ENCODE measurements at regions not wholly inside any gene's neighbourhood (a gene's known extent, or its start where the extent isn't known, plus 50 kb on each side); places are given as distances from the start of the nearest gene placed in this dataset.

DNA sequence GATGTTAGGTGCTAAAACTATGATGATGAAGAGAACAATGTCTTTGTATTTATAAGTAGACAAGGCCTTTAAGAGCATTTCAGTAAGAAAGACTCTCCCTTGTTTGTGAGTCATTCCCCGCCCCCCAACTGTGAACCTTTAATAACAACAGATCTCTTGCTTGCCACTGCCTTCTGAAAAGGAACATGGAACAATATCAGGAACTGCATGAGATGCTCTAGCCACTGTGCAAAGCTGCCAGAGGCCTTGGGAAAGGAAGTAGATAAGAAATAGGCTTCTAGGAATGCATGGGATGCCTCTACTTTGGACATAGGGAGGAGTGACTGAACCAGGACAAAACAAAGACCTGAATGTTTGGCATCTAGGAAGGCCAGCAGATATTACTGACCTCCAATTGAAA, 296.1 kb upstream of the MPDZ start:
- DNase-seq (ENCODE audit: low read depth in 4 of 4, low spot score in 2 of 4), result no peak

DNA sequence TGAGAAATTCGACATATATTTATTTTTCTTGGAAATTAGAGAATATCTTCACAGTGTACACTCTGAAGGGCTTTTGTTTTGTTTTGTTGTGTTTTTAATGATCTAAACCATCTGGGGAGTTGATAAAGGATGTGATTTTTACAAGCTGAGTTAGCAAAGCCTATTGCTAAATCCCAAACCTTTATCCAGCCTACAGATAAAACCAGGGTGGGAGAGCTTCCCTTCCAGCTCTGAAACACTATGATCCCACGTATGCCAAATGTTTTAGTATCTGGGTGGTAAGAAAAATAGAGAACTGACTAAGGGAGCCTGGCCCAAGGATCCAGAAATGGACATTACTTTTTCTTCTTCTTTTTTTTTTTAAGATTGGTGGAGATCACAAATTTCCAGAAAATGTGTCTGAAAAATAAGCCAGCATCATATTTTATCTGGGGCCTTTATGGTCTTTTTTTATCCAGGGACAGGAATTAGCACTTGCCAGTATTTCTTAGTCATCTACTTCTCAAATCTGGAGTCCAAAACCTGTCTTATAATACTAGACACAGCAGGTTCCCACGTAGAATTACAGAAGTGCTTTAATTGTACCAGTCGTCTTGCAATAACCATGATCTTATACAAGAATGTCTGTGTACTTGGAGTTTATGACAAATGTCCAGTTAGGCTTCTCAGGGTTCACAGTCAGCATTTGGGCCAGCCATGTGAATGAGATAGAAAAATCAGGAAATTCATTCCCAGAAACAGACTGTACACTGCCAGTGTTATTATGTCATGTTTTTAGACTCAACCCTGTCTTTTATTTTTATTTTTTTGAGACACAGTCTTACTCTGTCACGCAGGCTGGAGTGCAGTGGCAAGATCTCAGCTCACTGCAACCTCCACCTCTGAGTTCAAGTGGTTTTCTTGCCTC, 290.8 kb upstream of the MPDZ start:
- no peak for DNase-seq (ENCODE audit: low read depth in 4 of 4, low spot score in 2 of 4)

DNA sequence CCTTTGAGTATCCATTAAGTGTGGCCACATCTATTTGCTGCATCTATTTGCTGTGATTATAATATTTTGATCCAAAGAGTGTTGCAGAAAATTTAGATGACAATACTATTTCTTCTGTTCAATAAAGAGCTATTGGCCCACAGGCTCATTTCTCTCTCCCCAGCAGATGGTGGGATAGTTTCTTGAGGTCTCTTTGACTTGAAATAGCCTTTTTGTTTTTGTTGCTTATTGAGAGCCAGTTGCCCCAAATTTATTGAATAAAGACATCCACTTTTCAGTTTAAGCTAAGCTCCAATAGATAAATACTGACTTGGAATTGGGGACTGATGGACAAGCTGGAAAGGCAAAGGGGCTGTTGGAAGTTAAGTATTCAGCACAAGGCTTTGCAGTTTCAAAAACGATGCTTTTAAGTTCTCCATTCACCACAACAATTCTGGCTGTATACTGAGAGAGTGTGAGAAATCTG, 290.1 kb upstream of the MPDZ start:
- DNase-seq (ENCODE audit: low read depth in 4 of 4, low spot score in 2 of 4), result no peak

DNA sequence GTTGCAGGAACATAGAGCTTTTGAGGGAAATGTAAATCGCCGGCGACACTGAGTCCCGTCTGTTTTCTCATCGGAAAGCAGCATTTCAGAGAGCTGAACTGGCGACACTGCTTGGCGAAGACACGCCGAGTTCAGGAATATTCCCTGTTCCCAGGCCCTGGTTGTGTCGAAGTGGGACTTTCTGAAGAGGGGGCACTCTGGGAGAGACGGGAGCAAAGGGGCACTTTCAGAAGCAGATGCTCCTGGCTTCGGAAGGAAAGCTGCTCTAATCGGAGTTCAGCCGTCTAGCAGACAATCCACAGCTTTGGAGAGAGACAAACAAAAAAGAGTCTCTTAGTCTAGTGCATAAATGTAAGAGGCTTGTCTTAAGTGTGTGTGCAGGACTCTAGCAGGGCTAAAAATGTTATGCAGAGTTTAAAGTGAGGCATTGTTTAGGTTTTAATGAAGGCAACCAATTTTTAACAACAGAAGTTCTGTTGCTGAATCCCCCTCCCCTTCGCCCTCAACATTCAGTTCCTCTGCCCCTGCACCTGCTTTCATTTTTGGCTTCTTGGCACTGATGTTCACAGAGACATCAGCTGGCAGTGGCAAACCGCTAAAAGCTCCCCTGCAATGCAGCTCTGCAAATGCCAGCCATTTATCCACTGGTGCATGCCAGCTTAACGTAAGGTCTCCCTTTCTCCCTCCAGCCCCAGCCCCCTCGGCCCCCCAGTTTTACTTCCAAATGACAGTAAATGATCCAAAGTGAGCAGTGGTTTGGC, 289.5 kb upstream of the MPDZ start:
- no peak for DNase-seq (ENCODE audit: low read depth in 4 of 4, low spot score in 2 of 4)

DNA sequence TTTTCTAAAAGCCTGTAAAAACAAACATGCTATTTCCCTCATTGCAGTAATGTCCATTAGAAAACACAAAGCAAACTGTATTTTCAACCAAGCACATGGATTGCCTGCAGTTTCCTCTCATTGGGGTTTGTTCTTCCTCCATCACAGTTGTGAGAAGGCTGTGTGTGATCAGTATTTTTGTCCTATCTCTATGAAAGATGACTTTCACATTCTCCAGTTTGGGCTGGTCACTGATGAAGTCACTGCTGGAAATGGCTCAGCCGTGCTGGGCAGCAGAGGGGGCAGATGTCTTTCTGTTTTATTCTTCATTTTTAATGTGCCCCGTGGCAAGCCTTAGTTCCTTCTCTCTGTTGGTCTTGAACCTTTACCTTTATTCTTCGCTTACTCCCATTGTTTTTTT, 288.9 kb upstream of the MPDZ start:
- DNase-seq (ENCODE audit: low read depth in 4 of 4, low spot score in 2 of 4), result no peak

DNA sequence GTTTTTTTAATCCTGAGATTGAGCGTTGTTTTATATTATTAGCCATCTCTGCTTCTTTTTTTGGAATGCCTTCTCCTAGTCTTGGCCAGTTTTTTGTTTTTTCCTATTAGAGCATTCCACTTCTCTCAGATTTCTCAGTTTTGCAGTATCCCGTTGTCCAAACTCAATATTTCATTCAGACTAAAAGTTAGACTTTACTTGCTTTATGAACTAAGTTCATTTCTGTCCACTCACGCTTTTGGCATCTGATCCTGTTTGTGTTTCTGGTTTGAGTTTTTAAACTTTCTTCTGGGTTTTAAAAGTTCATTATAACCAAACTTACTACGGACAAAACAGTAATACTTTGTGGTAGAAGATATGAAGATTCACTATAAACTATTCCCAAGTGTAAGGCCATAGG, 288.3 kb upstream of the MPDZ start:
- DNase-seq (ENCODE audit: low read depth in 4 of 4, low spot score in 2 of 4), result no peak

DNA sequence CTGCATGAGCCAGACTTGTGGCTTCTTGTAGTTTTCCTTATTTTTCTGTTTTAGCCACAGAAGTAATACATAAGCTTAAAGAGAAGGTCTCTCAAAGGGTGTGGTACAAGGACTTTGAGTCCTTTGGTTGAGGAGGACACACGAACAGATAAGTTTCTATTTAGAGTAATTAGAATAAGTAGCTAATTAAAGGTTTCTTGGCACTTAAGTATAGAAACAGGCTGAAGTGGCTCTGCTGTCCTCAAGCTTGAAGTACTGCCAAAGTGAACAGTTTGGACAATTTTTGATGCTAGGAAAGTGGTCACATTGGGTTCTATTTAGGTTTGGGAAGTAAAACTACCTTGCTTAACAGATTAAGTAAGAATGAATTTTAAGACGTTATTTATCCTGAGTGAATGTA, 278.3 kb upstream of the MPDZ start:
- no peak for DNase-seq (ENCODE audit: low read depth in 4 of 4, low spot score in 2 of 4)

DNA sequence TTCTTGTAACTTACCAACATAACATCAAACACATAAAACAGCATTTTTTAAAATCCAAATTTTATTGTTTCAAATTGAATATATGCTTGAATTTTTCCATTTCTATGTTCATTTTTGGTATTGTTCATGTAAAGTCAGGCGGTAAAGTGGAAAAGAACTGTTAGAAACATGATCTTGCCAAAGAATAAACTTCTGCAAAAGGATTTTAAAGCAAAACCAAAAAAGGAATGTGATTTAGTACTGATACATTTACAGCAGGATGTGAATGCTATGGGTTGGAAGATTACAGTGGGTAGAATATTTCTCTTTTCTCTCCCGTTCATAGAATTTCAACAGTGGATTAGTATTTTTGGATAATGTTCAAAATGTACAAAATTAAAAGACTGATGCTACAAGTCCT, 277.2 kb upstream of the MPDZ start:
- no peak for DNase-seq (ENCODE audit: low read depth in 4 of 4, low spot score in 2 of 4)

DNA sequence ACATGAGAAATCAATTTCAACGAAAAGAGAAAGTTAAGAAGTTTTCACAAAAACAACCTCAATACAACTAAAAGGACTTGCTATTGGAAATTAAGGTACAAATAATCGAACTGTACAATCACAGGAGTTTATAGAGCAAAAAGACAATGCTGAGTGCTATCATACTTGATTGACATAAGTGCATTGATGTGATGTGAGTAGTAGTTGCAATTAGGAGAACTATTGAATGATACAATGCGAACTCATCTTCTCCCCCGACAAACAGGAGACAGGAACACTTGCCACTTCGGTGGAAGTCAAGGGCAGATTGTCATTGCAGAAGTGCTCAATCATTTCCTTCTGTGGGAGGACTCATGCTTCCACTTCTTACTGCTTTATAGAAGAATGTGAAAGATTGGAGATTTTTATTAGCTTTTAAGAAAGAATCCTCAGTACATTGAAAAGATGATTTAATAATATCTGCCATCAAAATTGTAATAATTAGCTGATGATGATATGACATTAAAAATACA, 276.6 kb upstream of the MPDZ start:
- DNase-seq (ENCODE audit: low read depth in 4 of 4, low spot score in 2 of 4), result no peak

DNA sequence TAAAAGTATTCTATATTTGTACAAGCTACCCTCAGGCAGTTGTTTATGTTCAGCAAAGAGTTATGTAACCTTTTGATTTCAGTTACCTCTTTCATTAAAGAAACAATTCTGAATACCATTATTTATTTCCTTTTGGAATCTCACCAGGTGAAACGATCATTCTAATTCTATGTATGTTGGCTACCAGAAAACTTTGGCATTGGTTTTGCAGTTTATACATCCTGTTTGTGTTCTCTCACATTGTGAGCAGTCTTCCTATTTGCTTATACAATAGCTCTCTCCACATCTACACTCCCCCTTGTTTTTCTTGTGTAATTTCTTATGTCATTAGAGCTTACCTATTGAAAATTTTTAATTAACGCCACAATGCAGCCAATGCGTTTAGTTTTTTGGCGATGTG, 276.0 kb upstream of the MPDZ start:
- no peak for DNase-seq (ENCODE audit: low read depth in 4 of 4, low spot score in 2 of 4)

DNA sequence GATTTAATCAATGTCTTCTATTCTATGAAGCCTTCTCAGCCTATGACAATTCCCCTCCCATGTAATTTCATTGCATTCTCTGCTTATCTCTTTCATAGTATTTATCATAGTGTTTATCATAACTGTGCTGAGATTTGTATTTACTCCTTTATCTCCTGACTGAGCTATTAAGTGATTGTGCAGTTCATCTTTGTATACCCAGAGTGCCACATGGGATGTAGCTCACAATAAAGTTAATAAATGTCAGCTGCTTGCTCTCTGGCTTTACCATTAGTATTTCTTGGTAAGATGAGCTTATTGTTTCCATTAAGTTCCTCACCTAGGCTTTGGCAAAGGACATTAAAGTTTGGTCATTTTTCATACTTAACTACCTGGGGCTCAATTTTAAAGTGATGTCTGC, 275.1 kb upstream of the MPDZ start:
- no peak for DNase-seq (ENCODE audit: low read depth in 4 of 4, low spot score in 2 of 4)

DNA sequence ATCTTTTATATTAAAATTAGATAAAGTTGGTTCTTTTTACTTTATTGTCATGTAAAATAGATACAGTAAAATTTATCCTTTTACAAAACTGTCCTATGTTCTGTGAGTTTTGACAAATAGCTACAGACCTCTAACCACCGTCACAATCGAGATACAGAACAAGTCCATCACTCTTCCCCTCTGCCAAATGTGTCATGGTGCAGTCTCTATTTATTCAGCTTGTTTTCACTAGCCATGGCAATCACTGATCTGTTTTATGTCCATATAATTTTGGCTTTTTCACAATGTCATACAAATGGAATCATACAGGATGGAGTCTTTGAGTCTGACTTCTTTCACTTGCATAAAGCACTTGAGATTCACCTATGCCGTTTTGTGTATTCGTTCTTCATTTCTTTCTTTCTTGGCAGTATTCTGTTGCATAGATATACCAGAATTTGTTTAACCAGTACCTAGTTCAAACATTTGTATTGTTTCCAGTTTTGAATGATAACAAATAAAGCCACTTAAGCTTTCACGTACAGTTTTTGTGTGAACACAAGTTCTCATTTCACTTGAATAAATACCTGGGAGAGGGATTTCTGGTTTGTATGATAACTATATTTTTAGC, 273.2 kb upstream of the MPDZ start:
- no peak for DNase-seq (ENCODE audit: low read depth in 4 of 4, low spot score in 2 of 4)

DNA sequence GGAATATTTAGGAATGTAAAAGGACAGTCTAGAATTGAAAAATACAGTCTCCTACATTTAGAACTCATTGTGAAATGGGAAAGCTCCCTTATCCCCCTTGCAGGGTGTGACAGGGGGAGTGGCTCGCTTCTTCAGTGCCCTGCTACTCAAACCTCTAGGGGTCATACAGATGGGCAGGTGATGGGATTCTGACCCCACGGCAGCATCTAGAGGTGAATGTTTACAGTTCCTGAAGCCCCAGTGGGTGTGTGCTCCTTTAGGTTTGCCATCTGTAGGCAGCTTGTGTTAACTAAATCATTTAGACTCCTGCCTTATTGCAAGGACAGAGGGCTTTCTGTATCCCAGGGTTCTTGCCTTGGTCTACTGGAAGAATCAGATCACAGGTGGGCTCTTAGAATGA, 271.0 kb upstream of the MPDZ start:
- DNase-seq (ENCODE audit: low read depth in 4 of 4, low spot score in 2 of 4), result no peak

DNA sequence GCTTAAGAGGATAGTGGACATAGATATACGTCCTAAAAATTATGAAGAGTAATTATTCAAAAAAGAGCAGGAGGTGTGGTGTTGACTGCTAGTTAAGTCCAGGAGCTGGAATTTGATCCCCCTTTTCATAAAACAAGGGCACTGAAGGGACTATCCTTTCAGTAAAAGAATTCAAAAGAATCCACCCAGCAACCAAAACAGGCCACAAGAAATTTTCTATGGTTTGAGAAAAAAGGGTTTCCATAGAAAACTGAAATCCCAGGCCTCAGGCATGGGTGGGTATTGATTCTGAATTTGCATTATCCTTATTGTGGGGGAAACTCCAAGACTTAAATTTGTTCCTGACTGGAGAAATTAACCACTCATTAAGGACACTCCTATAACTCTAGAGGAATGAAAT, 269.0 kb upstream of the MPDZ start:
- DNase-seq (ENCODE audit: low read depth in 4 of 4, low spot score in 2 of 4), result no peak

DNA sequence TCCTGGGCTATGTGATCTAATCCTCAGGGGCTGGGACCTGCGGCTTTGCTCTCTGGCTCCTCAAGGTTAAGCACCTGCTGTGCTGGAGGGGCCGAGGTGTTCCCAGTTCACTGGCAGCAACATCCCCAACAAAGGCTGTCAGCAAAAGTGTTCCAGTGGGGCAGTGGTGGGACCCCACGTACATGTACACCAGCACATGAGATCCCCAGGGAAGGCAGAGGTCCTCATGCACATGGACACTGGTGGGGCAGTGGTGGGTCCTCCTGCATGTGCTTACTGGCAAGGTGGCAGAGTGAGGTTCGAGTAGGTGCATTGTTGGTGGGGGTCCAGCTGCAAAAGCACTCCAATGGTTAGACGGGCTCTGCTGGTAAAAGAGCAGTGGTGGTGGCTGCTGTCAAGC, 255.6 kb upstream of the MPDZ start:
- no peak for DNase-seq (ENCODE audit: low read depth in 4 of 4, low spot score in 2 of 4)

DNA sequence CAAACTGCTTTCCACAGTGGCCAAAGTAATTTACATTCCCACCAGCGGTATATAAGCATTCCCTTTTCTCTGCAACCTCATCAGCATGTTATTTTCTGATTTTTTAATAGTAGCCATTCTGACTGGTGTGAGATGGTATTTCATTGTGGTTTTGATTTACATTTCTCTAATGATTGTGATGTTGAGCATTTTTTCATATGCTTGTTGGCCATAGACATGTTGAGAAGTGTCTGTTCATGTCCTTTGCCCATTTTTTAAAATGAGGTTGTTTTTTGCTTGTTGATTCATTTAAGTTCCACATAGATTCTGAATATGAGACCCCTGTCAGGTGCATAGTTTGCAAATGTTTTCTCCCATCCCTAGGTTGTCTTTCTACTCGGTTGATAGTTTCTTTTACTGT, 254.5 kb upstream of the MPDZ start:
- DNase-seq (ENCODE audit: low read depth in 4 of 4, low spot score in 2 of 4), result no peak

DNA sequence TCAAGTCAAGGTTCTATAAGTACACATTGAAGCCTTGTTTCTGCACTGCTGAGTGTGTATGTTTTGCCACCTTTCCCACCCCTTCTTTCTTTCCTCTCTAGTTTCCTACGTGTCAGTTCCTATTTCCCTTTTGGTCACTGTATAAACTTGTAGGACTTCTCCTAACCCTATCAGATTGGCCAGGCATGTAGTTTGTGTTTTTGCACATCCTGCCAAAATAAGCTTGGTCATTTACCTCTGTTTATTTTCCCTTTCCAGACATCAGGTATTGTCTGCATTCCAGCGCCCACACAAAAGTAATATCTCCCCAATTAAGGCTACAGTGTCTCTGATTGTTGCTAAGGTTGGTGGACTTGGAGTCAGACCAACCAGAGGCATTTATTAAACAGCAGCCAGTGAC, 252.9 kb upstream of the MPDZ start:
- DNase-seq (ENCODE audit: low read depth in 4 of 4, low spot score in 2 of 4), result no peak

DNA sequence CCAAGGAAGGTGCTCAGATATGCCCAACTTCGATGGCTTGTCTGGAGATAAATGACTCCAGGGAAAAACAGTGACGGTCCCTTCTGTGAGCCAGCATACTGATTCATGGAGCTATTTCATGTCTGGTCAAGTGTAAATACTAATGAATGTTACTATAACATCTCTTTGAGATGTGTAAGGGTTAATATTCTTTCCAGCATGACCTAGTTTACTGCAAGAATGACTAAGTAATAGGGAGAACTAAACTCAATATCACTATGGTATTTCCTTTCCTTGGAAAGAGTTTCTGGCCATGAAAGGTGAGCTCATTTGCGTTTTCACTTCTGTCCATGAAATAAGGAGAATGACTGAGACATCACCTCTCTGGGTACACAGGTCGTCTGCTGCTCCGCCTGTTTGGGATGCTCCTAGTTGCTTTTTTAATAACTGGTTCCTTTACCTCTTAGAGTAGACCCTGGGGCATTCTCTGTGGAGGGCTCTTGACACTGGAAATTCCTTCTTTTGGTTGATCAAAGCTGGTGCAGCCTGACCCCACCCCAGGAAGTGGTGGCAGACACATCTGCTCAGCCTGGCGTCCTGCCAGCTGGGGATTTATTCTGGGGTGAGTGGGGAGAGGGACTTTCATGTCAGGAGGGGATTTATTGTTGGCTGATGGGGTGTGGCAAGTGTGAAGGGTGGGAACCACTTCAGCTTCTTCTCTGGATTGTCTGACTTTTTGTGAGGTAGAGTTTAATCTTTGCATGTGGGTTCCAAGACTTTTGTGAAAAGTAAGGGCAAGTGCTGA, 250.0 kb upstream of the MPDZ start:
- DNase-seq (ENCODE audit: low read depth in 4 of 4, low spot score in 2 of 4), result no peak

DNA sequence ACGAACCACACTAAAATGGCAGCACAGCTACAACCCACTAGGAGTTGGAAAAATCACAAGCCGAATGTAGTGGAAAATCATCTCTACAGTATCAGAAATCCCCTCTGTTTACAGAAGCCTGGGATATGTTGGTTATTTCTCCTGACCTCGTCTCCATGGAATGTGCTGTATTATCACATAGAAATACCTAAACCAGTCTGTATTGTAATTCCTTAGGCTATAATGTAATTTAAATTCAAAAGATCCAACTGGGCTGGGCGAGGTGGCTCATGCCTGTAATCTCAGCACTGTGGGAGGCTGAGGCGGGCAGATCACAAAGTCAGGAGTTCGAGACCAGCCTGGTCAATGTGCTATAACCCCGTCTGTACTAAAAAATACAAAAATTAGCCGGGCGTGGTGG, 244.8 kb upstream of the MPDZ start:
- DNase-seq (ENCODE audit: low read depth in 4 of 4, low spot score in 2 of 4), result no peak

DNA sequence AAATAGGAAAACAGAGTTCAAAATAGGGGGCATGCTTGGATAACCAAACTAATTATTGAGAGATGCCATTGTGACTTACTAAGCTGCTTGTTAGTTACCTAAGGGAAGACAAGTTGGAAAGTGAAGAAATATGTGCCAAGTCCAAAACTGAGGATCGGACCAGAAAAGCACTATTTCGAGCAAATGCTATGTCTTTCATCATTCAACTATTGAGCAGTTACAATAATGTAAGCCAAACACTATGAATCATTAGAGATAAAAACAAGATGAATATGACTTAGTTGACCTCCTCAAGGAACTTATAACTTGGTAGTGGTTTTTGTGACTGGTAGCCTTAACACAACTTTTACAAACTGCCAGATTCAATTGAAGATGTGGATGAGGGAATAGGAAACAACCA, 240.6 kb upstream of the MPDZ start:
- DNase-seq (ENCODE audit: low read depth in 4 of 4, low spot score in 2 of 4), result no peak
